Thoracic aorta (tissue), 2 donors: ENCODE measurements at regions not wholly inside any gene's neighbourhood (a gene's known extent, or its start where the extent isn't known, plus 50 kb on each side); places are given as distances from the start of the nearest gene placed in this dataset.

Source experiments
- ATAC-seq: fragments of 150-250 bp; one replicate; pipeline ENCODE4 v1.8.0; 2017; ENCODE audit warnings: low read depth; ENCODE audit not compliant: insufficient number of reproducible peaks, low FRiP score
- DNase-seq: peaks from one replicate; pipeline ENCODE4 v3.0.0-alpha.2; 2020; ENCODE audit warnings: low spot score
- H3K27ac ChIP-seq, 2 donors: fragments of 200-600 bp; sonication (generic); 1 replicate in 1 of 2; 2 replicates in 1 of 2; pipeline ENCODE4 v1.5.1; 2016; ENCODE audit warnings: mild to moderate bottlenecking in 2 of 2, moderate library complexity in 2 of 2
- H3K27me3 ChIP-seq: fragments of 200-600 bp; sonication (generic); replicated peaks from 2 replicates; pipeline ENCODE4 v1.6.0; 2016; ENCODE audit warnings: mild to moderate bottlenecking; ENCODE audit not compliant: insufficient read depth
- H3K36me3 ChIP-seq: fragments of 200-600 bp; sonication (generic); one replicate; pipeline ENCODE4 v1.5.1; 2016
- H3K4me1 ChIP-seq, 2 donors: fragments of 200-600 bp; sonication (generic); 1 replicate in 1 of 2; 2 replicates in 1 of 2; pipeline versions ENCODE4 v1.5.1 to v1.6.0; 2016; ENCODE audit warnings: low read depth in 2 of 2, mild to moderate bottlenecking in 1 of 2; ENCODE audit not compliant: control insufficient read depth in 1 of 2
- H3K4me3 ChIP-seq: fragments of 200-600 bp; sonication (generic); 2 replicates; pipeline ENCODE4 v1.5.1; 2016; ENCODE audit warnings: mild to moderate bottlenecking
- H3K9me3 ChIP-seq: fragments of 200-600 bp; sonication (generic); 2 replicates; pipeline ENCODE4 v1.5.1; 2016
- TF ChIP-seq, protein P1 (sequence below): fragments of 200-600 bp; sonication (generic); IDR thresholded peaks from one replicate; pipeline ENCODE4 v1.5.1; 2019; ENCODE audit warnings: antibody characterized with exemption

DNA sequence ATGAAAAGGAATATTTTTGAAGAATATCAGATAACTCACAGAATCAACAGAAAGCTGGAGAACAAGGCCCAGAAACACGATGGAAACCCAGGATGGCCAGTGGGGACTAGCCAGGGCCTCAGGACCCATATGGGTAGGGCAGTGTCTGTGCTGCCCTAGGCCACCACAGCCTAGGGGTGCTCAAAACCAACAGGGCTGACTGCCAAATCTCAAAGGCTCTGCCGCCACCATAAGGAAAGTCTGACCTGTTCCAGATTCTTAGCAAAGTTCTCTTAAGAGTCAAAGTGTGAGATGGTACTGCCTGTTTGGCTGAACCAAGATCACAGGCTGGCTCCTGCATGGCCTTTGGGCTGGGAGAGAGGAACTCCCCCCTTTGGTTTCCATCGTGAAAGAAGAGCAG is 164.7 kb upstream of the CTTNBP2NL start:
- no peak for DNase-seq

DNA sequence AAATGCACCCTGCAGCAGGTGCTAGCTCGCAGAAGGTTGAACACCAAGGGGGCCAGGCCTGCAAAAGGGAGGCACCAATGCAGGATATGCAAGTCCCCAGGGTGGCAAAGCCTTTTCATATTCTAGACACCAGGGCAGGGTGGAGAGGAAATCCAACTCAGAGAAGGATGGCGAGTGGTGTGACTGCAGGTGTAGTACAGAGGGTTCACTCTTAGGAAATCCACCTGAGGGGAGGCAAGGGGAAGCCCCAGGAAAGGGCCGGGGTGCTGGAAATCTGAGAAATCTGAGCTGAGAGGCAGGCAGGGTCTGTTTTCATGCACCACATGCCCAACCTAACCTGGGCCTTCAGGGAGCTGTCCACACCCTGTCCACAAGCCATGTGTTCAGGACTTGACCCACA is 163.2 kb upstream of the CTTNBP2NL start:
- Histone ChIP-seq H3K4me1 (no peaks in the 10 kb centered on the region), H3K4me3 (no peak overlapping the region), H3K9me3 (no peaks in the 10 kb centered on the region), H3K36me3 (no peaks in the 10 kb centered on the region), H3K27ac (no peak overlapping the region), H3K27me3 (no peaks in the 10 kb centered on the region)
- ATAC-seq (no peak), DNase-seq (no peak)
- TF ChIP-seq, protein P1, sequence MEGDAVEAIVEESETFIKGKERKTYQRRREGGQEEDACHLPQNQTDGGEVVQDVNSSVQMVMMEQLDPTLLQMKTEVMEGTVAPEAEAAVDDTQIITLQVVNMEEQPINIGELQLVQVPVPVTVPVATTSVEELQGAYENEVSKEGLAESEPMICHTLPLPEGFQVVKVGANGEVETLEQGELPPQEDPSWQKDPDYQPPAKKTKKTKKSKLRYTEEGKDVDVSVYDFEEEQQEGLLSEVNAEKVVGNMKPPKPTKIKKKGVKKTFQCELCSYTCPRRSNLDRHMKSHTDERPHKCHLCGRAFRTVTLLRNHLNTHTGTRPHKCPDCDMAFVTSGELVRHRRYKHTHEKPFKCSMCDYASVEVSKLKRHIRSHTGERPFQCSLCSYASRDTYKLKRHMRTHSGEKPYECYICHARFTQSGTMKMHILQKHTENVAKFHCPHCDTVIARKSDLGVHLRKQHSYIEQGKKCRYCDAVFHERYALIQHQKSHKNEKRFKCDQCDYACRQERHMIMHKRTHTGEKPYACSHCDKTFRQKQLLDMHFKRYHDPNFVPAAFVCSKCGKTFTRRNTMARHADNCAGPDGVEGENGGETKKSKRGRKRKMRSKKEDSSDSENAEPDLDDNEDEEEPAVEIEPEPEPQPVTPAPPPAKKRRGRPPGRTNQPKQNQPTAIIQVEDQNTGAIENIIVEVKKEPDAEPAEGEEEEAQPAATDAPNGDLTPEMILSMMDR: no peak

More for the DNA sequence above, 164.7 kb upstream of the CTTNBP2NL start:
- Histone ChIP-seq H3K4me1 (no peaks in the 10 kb centered on the region), H3K9me3 (no peaks in the 10 kb centered on the region), H3K27me3 (no peaks in the 10 kb centered on the region), H3K36me3 (no peaks in the 10 kb centered on the region), H3K4me3 (no peak overlapping the region), H3K27ac (no peak overlapping the region)
- TF ChIP-seq, protein P1: no peak
- ATAC-seq: no peak

DNA sequence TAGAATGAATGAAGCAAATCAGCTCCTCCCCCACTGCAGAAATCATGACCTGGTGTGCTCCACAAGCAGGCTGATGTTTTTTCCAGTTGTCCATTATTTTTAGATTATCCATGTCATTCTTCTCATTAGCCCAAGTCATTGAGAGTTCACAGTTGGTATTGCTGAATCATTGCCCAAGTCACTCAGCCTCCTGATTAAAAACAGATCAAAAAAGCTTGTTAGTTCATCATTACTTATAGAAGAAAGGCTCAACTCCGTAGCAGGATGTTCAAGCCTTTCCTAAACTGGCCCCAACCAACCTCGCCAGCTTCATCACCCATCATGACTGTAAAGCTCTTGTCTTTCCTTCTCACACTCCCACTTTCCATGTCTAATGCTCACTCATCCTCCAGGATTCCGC is 161.3 kb upstream of the CTTNBP2NL start:
- Histone ChIP-seq H3K9me3 (no peaks in the 10 kb centered on the region), H3K27me3 (no peaks in the 10 kb centered on the region), H3K27ac (no peak overlapping the region), H3K4me3 (no peak overlapping the region), H3K4me1 (no peaks in the 10 kb centered on the region), H3K36me3 (no peaks in the 10 kb centered on the region)
- ATAC-seq (no peak), DNase-seq (no peak)
- TF ChIP-seq, protein P1: no peak

DNA sequence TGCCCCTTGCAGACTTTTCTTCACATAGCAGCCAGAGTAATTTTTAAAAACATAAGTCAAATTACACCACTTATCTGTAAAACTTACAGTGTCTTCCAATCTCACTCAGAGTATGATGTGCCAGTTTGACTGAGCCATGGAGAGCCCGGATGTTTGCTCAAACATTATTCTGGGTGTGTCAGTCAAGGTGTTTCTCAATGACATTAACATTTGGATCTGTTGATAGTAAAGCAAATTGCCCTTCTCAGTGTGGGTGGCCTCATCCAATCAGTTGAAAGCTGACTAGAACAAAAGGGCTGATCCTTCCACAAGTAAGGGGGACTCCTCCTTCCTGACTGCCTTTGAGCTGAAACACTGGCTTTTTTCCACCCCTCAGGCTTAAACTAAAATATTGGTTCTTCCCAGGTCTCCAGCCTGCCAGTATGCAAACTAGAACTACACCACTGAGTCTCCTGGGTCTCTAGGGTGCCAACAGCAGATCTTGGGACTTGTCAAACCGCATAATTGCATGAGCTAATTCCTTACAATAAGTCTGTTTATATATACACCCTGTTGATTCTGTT is 157.9 kb upstream of the CTTNBP2NL start:
- no peak for ATAC-seq
- TF ChIP-seq, protein P1: no peak
- Histone ChIP-seq H3K27ac (no peak overlapping the region), H3K27me3 (no peaks in the 10 kb centered on the region), H3K4me1 (no peaks in the 10 kb centered on the region), H3K4me3 (no peak overlapping the region), H3K9me3 (no peaks in the 10 kb centered on the region), H3K36me3 (no peaks in the 10 kb centered on the region)
- DNase-seq: no peak

DNA sequence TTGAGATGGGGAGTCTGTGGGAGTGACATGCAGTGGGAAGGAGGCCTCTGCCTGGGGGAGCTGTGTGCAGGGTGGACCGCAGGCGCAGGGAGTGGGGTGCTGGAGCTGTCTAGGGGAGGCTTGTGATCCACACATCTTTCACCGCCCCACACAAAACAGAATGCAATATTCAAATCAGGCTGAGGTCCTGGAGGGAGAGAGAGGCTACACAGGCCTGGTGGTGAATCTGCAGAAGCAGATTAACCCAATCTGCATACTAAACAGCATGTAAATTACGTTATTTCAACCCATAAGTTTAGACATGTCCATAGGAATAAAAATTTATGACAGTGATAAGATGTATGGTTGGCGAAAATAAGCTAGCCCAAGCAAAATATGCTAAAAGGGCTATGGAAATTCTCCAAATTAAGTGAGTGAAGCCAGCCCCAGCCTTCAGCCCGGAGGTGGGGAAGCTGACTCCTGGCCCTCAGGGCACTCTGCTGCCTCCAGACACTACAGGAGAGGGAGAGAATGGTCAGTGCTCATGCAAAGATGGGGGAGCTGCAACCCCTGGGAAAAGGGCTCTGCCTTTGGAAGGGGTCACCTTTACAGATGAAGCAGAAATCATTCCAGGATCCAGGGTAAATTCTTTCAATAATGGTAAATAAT is 156.2 kb upstream of the CTTNBP2NL start:
- TF ChIP-seq, protein P1: no peak
- Histone ChIP-seq H3K4me1 (no peaks in the 10 kb centered on the region), H3K9me3 (no peaks in the 10 kb centered on the region), H3K4me3 (no peak overlapping the region), H3K27ac (no peak overlapping the region), H3K27me3 (no peaks in the 10 kb centered on the region), H3K36me3 (no peaks in the 10 kb centered on the region)
- DNase-seq (no peak), ATAC-seq (no peak)
